HG03064 (cell line): ENCODE measurements at regions not wholly inside any gene's neighbourhood (a gene's known extent, or its start where the extent isn't known, plus 50 kb on each side); places are given as distances from the start of the nearest gene placed in this dataset.

ENCODE experiments used
- ATAC-seq: cut with Tn5 transposase; IDR thresholded peaks from one replicate; pipeline ENCODE4 v1.9.1; 2021; ENCODE audit warnings: low read depth; ENCODE audit not compliant: unreplicated experiment

DNA sequence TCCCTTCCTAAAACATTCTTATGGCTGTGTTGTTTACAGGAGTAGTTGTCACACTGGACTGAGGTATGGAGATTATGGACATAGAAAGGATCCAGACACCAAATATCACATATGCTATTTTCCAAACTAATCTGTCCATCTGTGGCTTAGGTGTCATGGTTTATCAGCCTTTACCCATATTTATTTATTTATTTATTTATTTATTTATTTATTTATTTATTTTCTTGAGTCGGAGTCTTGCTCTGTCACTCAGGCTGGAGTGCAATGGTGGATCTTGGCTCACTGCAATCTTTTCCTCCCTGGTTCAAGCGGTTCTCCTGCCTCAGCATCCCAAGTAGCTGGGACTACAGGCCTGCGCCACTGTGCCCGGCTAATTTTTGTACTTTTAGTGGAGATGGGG lies 1103.1 kb downstream of the MAT2B start:
- ATAC-seq, result no peak

DNA sequence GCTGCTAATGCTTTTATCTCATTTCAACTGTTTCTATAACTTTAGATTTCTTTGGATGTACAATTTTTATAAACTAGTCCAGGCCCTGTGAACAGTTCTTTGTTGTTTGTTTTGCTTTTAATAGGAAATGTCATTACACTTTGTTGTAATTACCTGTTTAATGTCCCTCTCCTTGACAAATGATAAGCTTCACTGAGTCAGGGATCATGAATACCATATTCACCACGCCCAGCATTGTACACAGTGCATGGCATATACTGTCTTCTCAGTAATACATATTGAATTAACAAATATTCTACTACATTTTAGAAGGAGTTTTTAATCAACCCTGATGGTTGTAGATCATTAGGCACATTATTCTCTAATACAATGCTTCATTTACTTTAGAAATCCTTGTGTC lies 1105.0 kb downstream of the MAT2B start:
- no peak for ATAC-seq

DNA sequence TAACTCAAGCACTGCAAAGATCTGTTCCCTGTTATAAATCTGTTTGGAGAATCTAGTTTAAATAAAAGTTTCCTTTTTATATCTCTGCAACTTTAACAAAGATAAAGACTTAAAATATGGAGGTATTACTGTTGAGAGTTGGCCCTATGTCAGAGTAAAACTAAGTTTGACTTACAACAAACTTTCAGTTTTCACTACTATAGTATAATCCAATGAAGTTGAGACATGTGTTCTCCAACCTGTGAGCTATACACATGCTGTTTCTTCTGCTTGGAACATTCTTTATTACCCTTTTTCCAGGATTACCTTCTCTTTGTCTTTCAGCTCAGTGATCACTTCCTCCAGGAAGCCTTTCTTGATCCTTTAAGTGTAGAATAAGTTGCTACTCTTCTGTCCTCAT lies 1109.3 kb downstream of the MAT2B start:
- ATAC-seq, result no peak

DNA sequence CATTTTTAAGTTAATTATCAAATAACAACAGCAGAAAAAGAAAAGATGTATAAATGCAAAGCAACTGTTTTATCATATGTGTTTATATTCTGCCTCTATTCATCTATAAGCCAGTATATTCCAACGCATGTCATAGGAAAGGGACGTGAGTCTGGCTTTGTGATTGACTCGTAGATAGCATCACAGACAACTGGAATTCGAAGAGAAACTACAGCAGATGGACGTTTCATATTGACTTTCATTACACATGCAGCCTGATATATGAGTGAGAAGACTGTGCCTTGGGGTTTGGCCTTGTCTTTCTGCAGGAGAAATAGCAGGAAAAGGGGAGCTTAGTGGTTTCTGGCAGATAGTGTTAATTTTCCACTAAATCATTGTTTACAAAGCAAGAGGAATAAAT lies 1111.9 kb downstream of the MAT2B start:
- ATAC-seq, result no peak

DNA sequence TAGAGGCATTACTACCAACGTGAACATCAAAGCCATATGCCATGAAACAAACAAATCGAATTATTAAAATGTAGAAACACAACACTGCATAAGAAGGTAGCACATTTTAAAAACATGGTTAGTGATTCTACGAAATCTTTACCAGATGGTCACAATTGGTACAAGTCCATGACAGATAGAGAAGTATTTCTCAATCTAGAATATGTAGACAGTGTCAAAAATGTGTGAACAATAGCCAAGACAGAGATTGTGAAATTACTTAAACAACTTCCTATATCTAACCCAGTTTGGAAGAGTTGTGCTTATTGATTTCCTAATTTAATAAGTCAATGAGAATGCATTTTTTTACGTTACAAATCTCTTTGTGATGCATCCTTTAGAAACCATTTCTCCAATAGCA lies 1121.6 kb downstream of the MAT2B start:
- no peak for ATAC-seq

DNA sequence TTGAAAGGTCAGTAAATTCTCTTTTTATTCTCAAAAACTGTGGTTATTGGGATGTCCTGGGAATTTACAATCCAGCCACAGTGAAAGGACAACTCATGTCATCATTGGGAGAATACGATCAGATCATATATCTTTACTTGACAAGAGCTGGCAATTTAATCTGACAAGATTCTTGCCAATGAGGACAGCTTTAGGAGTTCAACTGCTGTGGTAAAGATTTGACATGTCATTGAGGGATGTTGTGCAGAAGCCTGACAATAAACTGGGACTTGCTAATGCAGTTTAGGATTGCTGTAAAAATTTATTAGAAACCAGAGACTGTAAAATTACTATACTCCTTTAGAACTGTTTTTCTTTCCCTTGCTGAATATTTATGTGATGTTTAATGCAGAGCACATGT lies 1131.0 kb downstream of the MAT2B start:
- ATAC-seq, result no peak

DNA sequence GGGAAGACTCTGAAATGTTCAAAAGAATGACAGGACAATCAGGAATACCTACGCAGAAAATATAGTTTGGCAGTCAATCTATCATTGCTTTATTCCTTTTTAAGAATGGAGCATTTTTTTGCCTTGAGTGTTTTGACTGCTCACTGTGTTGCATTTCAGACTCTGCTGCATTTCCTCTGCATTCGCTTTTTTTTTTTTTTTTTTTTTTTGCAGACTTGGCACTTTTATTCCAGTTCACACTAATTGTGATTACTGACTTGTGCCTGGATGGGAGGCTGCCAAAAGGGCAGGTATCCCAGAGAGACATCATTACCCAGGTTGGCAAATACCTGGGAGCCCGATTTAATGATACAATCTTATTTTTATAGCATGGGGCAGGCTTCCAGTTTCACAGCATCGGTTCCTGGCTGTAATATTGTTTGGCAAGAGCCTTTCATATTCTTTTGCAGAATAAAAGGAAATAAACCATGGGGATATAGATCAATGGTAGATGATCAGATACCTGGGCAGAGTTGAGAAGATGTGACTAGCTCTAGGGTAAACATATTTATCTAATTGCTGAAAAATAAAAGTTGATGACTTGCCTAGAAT lies 1132.6 kb downstream of the MAT2B start:
- no peak for ATAC-seq

DNA sequence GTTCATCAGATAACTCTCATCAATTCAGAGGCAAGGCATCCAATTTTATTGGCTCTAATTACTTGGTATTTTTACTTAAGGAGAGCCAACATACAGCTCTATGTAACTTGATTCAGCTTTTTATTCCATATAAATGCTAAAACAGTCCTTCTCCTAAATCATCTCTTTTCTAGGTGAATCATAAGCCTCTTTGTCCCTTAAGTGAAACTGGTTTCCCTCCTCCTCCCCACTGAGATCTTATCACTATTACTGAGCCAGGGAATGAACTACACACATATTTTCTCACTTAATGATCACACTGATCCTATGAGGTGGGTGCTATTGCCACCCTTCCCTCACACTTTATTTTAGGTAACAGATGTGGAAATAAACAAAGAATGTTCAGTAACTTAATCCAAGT lies 1143.8 kb downstream of the MAT2B start:
- ATAC-seq, result no peak

DNA sequence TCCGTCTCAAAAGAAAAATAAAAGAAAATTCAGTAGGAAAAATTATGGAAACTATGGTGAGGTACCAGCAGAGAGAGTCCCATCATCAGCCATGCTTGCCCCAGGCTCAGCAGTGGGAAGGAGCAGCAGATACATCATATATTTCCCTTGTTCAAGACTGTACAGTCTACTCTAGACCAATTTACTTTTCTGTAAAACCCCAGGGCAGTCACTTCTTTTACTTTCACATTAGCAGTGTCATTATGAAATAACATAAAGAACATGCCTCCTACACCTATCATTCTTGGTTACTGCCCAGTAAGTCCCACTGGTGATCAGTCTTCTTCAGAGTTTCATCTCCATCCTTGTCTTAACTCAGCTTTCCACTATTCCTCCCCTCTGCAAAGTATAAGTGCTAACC lies 1145.0 kb downstream of the MAT2B start:
- no peak for ATAC-seq

DNA sequence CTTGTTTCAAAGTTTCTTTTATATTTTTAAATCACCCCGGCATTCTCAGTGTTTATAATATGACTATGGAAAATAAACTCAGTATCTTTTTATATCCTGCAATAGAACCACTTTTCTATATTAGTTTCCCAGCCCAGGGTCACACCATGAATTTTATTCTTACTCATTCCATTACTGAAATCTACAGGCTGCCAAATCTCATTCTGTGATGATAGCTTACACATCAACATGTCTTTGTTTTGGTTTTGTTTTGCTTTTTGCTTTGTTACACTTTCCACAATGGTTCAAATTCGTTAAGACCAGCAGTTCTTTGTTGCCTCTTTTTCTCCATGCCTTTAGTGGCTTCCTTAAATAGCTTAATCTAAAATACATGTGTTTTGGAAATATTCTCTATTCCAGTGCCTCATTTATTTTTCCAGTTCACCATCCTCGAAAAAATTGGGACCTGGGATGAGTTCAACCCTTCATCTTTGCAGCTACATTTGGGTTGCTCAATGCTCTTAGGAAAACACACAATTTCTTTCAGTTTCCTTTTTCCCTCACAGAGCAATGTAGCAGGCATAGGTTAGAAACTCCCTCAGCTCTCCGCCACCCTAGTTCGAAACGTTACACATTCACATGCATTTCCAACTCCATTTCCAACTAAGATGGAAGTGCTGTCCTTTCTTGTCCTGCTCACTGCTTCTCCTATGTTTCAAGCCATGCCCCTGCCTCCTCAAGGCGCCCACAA lies 1146.3 kb downstream of the MAT2B start:
- ATAC-seq, result no peak

DNA sequence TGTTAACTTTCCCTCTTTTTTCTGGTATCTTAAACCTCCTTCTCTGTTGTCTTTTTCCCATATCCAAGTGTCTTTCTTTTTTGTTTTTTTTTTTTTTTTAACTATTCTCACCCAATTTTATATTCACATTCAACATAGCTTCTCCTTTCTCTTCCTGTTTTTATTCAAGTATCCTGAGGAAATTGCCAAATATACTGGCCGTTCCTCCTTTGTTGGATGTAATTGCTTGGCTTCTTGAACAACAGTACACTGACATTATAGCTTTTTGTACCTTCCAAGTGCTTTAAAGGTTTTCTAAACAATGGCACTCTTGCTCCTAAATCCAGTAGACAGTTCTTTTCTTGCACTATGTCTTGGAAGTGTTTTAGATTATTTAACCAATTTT lies 1146.8 kb downstream of the MAT2B start:
- no peak for ATAC-seq

DNA sequence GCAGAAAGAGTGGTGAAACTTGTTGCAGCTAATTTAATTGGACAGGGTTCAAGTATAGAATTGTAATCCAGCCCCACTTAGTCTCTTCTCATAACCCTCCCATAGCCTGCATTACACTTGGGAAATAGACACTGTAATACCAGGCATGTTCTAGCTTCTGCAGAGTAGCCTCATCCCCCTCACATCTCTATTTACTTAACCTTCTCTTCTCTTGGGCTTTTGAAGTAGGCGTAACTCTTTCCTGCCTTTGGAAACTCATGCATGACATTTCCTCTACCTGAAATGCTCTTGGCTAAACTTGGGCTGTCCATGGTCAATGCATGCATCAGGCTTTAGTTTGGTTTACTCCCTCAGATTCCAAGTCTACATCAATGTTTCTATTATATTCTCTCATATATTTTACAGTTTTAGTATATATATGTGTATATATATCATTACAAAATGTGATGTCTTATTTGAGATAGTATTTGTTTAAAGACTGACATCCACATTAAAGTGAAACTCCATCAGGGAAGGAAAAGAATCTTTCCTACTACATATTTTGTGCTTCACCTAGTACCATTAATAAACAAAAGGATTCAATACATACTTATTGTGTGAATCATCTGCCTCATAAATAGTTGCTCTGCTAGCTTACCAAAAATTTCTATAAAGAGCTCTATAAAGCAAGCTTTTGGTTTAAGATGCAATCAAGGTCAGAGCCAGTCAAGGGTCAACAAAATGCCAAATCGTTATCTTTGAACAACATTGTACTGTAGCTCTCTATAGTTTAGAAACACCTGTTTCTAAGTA lies 1158.0 kb downstream of the MAT2B start:
- no peak for ATAC-seq

DNA sequence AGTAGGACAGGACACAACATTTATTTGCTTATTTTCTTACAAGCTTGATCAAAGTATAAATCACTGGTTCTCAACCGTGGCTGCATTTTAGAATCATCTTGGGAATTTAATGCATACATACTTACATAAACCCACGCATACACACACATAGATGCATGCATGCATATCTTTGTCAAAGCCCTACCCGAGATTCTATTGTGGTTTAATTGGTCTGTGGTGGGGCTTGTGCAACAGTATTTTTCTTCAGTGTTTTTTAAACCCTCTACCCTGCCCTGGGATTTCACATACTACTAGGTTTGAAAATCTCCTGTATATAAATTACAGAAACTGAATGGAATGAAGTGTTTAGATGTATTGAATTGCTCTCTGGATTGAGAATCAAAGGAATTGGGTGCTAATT lies 1166.2 kb downstream of the MAT2B start:
- ATAC-seq, result no peak

DNA sequence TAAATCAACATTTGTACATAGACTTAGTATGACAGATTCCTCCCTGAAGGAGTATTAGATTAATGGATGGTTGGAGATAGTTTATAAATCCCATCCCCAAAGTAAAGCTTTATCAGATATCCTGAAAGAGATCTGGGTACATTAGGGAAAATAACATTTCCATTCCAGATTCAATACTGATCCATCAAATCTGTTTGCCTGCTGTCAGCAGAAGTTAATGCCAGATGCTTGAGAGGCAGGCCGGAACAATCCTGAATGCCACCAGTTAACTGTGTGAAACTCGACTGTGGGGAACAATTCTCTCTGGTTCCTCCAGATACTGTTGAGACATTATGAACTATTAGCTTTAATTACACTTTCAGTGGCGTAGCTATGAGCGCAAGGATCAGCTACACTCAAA lies 1166.8 kb downstream of the MAT2B start:
- ATAC-seq, result no peak

DNA sequence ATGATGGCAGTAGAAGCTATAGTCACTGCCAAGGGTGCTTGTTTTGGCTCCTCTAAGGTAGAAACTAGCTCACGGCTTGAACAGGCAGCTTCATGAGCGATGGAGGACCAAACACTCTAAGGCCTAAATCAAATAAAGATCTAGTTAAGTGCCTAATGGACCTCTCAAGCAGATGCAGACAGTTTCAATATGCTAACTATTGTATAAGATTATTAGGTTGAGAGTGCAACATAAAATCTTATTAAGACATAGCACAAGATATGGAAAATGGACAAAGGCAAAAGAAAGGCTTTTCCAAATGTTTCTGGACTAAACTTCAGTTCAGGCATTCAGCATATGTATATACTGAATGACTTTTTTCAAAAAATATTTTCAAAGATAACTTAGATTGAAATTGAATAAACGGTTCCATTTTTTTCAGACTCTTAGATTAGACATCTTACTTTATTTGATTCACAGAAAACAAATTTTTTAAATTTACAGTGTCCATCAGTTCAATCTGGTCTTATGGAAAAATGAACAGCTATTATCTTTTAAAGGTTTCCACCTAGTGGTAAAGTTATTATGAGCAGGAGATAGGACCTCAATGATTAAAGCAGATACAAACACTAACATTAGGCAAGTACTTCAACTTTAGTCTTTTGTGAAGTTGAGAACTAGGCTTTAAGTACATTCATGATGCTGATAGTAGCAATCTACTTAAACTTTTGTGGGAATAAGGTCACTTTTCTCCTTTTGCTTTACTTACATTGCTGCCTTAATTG lies 1167.7 kb downstream of the MAT2B start:
- no peak for ATAC-seq

DNA sequence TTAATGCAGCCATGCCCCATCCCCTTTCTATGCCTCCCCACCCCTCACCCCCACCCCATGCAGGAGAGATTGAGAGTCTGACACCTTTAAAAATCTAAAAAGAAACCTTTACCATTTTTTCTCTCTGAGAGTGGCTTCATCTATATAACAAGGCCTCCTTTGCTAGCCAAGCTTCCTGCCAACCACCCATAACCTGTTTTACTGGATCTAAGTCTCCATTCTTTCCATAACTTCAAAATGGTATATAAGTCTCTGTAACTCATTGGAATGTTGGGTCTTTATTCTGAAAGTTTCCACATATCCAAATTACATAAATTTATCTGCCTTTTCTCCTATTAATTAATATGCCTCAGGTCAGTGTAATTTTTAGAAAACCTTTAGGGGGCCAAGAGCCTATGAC lies 1174.0 kb downstream of the MAT2B start:
- no peak for ATAC-seq

DNA sequence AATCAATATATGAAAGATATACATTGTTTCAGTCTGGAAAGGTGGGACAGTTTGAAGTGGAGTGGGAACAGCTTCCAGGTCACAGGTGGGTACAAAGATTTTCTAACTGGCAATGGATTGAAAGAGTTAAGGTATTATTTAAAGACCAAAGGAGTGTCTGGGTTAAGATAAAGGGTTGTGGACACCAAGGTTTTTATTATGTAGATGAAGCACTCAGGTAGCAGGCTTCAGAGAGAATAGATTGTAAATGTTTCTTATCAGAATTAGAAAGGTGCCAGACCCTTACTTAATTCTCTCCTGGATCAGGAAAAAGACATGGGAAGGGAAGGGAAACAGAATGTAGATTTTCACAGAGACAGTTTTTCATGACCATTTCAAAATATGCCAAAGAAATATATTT lies 1174.8 kb downstream of the MAT2B start:
- ATAC-seq, result no peak

DNA sequence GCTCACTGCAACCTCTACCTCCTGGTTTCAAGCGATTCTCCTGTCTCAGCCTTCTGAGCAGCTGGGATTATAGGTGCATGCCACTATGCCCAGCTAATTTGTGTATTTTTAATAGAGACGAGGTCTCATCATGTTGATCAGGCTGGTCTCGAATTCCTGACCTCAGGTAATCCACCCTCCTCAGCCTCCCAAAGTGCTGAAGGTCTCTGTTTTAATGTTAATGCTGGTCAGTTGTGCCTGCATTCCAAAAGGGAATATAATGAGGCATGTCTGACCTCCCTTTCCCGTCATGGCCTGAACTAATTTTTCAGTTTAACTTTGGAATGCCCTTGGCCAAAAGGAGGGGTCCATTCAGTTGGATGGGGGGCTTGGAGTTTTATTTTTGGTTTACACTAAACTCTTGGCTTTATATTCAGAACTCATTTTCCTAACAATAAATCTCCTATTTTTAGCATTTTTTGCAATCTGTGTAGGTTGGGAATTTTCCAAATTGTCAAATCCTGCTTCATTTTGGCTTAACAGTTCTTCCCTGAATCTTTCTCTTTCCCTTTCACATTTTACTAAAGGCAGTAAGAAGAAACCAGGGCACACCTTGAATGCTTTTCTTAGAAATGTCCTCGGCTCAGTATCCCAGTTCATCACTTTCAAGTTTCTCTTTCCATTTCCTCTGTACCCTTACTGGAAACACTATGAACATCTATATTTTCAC lies 1175.5 kb downstream of the MAT2B start:
- ATAC-seq, result no peak

DNA sequence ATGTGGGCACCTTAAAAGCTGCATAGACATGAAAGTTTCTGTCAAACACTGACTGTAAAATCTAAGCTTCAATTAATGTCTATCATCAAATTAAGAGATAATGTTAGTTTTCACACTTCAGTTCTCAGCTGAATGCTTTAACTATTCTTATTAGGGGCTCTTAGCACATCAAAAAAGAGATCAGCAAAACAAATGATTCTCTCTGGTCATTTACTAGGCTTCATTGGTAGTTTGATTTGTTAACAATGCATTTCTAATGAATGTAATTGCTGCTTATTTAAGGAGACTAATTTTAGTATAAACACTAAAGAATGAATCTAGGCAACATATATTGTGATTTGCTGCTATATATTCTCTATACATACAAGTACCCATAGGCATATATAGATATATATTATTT lies 1182.0 kb downstream of the MAT2B start:
- ATAC-seq, result no peak

DNA sequence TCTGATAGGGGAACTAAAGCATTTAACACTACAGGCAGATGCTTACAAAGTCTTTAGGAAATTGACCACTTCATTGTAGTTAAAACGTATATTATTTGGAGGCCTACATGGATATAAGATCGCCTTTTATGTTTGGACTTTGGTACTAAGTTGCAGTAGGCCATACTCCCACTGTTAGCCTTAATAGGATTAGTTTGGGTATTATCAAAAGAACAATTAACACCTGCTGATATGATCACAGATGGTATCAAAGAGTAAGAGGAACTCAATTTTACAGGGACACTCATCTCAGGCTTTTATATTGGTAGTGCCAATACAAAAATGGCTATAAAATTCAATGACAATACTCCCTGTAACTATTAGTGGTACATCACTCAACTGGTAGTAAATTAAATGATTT lies 1183.0 kb downstream of the MAT2B start:
- ATAC-seq, result no peak

DNA sequence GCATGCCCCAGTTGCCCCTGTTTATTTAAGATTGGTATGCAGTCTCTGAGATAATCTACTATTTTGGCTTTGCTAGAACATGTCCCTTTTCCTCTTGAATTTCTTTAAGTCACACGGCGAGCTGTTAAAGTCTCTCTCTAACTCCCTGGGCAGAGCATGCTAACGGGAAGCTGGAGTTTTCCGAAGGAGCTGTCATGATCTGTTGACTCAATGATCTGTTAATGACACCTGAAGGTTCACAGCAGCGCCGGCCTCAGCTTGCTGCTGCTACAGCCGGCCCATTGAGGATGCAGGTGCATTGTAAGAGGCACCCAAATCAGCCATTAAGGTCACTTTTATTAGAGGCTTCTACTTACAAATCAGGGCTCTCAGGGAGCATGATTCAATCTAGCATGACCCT lies 1203.4 kb downstream of the MAT2B start:
- ATAC-seq, result no peak
